HuH-7.5 (cell line): ENCODE measurements at regions not wholly inside any gene's neighbourhood (a gene's known extent, or its start where the extent isn't known, plus 50 kb on each side); places are given as distances from the start of the nearest gene placed in this dataset.

Experiments used
- DNase-seq: peaks from one replicate; pipeline ENCODE4 v3.0.0; 2011; ENCODE audit warnings: low spot score

- DNase-seq = no peak
These were observed 351.6 kb upstream of the ZMIZ1 start for GRCh38 chr10:78717200-78717599.

DNA sequence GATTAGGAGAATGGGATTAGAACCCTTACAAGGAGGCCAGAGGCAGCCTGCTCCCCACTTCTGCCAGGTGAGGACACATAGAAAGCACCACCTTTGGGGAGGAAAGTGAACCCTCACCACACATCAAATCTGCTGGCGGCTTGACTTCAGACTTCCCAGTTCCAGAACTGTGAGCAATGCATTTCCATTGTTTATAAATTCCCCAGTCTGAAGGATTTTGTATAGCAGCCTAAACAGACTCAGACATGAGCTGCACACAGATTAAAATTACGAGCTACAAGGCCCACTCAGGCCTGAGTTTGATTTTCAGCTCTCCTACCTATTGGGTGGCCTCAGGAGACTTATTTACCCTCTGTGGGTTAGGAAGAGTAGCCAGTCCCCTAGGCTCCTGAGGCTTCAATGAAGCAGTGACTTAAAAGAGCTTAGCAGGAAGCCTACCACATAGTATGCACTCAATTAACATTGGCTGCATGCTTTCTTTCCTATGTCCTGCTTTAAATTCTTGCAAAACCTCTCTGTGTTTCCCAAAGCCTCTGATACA lies 350.7 kb upstream of the ZMIZ1 start:
- DNase-seq = no peak

GRCh38 chr10:78719276-78719675 lies 349.5 kb upstream of the ZMIZ1 start:
- DNase-seq = no peak

DNA sequence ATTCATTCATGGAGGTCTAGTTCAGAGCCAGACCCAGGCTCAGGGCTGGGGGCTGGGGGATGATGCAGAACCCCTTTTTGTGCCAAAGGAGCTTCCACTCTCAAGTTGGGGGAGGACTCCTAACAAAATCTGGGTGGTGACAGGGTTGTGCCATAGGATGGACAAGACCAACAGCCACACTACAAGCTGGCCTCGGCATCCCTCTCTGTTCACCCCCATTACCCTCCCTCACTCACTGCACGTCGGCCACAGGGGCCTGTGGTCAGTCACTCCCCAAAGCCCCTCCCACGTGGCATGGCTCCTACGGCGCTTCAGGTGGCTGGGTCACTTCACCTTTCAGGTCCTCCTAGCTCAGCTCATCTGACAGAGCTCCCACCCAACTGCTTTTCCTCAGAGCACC lies 348.7 kb upstream of the ZMIZ1 start:
- DNase-seq = no peak

DNA sequence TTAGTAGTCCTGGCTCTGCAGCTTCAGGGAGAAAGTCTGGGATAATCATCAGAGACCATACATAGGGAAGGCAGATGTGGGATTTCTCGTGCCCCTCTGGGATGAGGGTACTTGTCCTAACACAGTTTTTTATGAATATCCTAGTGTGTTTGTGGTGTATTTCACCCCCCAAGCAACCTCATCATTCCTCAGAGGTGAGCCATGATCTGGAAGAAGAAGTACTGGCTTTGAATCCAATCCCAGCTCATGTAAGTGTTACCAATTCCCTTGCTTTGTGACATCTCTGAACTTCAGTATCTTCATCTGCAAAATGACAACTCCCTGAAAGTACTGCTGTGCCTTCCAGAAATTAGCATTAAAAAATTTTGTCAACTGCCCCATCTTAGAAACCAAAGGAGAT lies 347.5 kb upstream of the ZMIZ1 start:
- DNase-seq = no peak

DNA sequence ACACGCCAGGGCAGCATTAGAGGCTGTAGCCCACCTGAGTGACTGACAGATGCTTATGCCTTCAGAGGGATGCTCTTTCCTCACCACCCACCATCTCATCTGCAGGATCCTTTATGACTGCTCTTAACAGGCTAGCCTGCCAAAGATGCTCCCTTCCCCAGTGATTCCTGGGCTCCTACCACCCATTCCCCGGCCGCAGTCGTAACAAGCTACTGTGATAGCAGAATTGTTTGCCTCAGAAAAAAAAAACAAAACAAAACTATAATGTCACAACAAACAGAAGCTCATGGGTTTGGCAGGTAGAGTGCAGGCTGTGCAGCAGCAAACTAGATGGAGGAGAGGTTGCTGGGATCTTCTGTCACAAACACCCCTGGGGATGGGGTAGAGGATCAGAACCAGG lies 343.9 kb upstream of the ZMIZ1 start:
- no peak for DNase-seq

GRCh38 chr10:78726171-78726570 lies 342.6 kb upstream of the ZMIZ1 start:
- DNase-seq = no peak

DNA sequence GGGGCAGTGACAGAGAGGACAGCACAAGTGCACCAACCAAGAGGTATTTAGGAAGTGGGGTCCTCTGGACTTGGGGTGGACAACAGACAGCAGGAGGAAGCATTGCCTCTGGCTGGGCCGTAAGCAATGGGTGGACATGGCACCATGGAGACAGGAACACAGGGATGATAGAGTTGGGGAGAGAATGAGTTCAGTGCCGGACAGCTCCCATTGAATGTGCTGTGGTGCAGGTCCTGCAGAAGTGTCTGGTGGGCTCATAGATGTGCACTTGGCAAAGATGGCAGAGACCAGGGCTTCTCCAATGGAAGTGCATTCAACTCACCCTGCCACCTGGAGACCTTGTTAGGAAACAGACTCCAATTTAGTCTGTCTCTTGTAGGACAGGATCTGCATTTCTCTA lies 341.5 kb upstream of the ZMIZ1 start:
- DNase-seq = no peak

DNA sequence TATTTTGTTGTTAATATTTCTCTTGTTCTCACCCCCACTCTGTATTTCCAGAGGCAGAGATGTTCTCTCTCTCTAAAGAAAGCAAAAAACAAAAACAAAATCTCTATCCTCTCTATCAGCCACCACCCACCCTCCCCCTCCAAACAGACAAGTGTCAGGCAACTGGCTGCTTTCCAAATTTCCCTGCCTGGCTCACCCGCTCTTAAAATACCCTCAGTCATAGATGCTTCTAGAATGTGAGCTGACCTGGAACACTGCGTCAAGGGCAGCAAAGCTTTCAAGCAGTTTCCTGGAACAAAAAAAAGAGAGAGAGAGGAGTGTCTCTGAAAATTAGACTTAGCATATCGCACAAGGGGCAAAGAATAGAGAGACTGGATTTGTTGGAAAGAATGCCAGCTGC lies 341.0 kb upstream of the ZMIZ1 start:
- DNase-seq = no peak

GRCh38 chr10:78728176-78728575 lies 340.6 kb upstream of the ZMIZ1 start:
- DNase-seq = no peak

DNA sequence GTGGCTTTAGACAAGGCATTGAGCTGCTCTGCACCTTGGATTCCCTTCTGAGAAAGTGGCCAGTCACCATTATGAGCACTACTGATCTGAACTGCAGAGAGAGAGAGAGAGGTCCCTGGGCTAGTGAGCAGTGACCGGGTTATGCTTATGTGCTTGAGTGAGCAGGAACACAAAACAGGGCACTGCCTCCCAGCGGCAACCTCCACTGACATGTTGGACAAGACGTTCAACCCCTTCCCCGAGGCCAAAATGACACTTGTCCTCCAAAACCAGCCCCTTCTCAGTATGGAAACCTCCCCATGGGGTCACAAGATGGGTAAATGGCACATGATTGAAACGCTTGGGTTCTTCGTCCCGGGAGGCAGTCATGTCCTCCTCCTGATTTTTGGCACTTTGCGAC lies 339.4 kb upstream of the ZMIZ1 start:
- no peak for DNase-seq

DNA sequence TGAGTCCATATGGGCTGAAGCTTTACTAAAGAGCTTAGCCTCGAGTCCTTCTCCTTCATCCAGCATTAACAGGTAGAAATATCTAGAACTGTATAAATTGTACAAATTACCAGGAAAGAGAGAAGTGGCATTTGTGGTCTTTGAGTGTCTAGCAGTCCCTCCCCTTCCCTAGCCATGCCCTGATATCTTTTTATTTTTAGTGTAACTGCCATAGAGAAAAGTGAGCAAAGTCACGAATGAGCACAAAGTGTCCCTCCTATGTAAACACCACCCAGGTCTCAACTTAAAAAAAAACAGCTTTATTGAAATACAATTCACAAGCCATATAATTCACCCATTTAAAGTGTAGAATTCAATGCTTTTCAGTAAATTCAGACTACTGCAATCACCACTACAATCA lies 339.0 kb upstream of the ZMIZ1 start:
- no peak for DNase-seq

DNA sequence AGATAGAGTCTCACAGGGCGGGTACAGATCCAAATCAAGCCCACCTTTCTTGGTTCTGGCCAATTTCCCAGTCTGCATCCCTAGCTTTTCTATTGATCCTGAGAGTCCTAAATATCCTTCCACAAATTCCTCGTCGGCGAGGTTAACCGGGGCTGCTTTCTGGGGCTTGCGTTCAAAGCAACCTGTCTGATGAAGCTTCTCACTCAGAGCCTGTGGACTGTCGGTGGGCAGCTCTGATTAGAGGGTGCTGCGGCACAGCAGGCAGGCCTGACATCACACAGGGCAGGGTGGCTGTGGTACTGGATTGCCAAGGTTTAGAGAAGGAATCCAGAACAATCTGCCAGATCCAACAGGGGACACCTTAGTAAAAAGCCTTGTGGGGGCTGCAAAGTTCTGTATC lies 338.0 kb upstream of the ZMIZ1 start:
- no peak for DNase-seq

DNA sequence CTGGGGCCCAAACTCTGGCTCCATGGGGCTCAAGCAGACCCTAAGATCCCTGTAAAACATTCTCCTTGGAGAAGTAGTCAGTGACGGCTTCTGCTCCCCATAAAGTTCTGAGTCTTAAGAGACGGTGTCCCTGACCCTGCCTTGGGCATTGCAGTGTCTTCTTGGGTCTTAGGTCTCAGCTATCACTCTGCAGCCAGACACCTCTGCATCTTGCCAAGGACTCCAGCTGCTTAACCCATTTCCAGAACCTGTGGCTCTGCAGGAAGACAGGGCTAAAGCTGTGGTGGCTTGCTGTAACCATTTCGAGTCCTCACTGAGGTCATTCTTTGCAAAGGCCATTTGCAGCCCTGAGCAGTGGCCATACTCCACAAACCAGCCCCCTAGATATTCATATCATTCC lies 337.1 kb upstream of the ZMIZ1 start:
- DNase-seq = no peak

GRCh38 chr10:78732381-78732780 lies 336.4 kb upstream of the ZMIZ1 start:
- DNase-seq = no peak

GRCh38 chr10:78736926-78737630 lies 331.7 kb upstream of the ZMIZ1 start:
- no peak for DNase-seq

DNA sequence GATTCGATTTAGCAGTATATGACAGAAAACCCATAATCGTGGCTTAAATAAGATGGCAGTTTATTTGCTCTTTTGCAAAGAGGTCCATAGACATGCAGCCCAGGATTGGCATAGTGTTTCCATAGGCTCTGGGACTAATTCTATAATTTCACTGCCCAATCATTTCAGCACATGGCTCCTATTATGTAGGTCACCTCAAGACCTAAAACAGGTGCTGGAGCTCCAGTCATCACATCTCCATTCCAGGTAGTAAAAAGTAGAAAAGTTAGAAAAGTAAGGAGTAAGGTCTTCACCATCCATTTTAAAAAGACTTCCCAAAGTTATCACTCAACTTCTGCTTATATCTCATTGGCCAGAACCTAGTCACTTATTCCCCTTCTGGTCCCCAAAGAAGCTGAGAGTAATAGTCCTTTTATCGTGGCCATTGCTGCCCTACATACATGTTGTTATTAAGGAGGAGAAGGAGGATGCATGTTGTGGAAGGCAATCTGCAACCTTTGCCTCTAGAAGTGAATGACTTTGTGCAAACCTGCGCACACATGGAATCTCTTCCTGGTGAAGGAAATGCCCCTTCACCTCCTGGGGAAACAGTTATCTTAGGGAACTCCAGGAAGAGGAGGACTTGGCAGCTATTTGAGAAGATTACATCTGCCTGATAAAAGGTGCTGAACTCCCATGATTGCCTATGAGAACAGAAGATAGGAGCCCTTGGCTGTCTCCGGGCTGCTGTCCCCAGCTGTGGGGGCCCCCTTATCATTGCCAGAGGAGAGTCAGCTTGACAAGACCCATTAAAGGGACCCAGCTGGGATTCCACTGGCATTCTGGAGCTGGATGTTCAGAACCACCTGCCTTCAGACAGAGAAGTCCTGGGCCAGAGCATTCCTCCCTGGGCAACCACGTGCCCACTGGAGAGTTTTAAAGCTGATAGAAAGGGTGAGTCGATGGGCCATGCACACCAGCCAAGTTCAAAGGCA lies 330.6 kb upstream of the ZMIZ1 start:
- DNase-seq = no peak

DNA sequence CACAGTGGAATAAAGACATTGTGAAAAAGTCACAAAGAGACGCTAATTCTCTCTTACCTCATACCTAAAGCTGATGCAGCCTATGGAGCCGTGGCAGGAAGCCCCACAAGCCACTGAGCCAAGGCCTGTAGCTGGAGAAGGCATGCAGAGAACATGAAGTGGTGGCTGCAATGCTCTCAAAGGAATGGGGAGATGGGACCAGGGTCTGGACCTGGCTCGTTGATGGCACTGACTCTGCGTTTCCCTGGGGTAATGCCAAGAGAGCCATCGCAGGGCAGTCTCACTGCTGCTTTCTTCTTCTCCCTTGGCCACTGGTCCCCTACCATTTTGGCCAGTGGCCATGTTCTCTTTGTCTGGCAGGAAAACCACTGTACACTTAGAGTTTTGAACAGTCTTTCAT lies 329.9 kb upstream of the ZMIZ1 start:
- no peak for DNase-seq

- DNase-seq = no peak
These were observed 329.2 kb upstream of the ZMIZ1 start for GRCh38 chr10:78739444-78740053.

DNA sequence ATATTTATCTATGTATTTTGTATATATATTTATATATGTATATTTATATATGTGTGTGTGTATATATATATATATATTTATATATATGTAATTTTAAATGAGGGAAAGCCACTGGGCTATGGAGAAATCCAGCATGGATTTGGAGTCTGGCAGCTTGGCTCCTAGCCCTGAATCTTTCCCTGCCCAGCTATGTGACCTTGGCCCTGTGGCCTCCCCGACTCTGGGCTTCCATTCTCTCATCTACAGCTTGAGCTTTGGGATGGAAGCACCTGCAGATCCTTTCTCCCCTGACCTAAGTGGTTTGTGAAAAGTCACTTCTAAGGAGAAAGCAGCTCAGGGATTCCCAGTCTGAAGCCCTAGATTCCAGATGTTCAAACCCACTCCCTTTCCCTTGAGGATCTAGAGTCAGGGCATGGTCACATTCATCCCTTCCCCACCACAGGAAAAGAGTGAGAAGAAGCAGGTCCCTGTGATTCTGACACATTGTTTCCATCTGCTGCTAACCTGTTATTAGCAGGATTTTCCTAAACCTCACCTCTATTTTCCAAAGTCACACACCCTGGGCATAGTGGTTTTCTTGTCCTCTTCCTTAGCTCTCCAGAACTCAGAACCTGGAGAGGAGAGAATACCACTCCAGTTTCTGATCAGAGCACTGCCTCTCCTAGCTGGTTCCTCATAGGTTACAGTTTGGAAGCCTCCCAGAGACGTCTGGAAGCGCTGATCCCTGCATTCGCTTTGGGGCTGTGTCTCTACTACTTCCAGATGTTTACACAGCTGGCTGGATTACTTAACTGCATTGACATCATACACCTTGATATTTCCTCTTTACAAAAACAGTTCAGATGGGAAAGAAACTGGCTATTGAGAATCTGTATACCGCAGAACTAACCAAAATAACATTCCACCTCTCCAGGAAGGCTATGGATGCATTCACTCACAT lies 327.5 kb upstream of the ZMIZ1 start:
- DNase-seq = no peak

DNA sequence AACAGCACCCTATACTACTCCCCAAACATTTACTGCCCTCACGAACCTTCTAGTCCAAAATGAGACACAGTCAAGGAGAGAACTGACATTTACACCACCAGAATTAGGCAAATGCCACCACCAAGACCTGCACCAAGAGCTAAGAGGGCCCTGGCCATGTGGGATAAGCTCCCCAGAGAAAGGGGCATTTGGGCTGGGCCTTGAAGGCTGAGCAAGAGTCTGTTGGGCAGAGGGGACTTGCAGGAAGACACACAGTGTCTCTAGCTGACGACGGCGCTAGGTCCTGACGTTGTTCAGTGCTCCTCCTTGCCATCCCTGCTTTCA lies 326.4 kb upstream of the ZMIZ1 start:
- no peak for DNase-seq
